ENCODE measurements at regions not wholly inside any gene's neighbourhood (a gene's known extent, or its start where the extent isn't known, plus 50 kb on each side); places are given as distances from the start of the nearest gene placed in this dataset.

DNA sequence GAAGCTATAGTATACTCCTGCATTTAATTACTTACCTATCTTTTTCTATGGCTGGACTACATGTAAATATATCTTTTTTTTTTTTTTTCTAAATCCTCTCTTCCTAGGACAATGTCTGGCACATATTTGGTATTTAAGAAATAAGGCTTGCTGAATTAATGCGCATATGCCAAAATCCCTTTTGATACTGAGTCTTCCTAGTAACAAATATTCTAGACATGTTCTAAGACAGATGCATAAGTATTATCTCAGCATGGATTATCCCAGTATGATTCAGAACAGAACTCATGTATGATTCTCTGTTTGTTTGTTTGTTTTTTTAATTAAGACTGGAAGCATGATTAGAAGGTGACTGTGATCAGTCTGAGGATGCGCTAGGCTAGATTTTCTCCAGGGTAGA, 249.8 kb upstream of the ZNF717 start:
- TF ChIP-seq, protein P1, sequence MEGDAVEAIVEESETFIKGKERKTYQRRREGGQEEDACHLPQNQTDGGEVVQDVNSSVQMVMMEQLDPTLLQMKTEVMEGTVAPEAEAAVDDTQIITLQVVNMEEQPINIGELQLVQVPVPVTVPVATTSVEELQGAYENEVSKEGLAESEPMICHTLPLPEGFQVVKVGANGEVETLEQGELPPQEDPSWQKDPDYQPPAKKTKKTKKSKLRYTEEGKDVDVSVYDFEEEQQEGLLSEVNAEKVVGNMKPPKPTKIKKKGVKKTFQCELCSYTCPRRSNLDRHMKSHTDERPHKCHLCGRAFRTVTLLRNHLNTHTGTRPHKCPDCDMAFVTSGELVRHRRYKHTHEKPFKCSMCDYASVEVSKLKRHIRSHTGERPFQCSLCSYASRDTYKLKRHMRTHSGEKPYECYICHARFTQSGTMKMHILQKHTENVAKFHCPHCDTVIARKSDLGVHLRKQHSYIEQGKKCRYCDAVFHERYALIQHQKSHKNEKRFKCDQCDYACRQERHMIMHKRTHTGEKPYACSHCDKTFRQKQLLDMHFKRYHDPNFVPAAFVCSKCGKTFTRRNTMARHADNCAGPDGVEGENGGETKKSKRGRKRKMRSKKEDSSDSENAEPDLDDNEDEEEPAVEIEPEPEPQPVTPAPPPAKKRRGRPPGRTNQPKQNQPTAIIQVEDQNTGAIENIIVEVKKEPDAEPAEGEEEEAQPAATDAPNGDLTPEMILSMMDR (IDR thresholded peaks at IDR 0.05): no peak
- TF ChIP-seq POLR2AphosphoS5 (IDR thresholded peaks at IDR 0.05; ENCODE audit: low read depth, low read length): no peak
- TF ChIP-seq SIN3A (IDR thresholded peaks at IDR 0.05; ENCODE audit: borderline replicate concordance, insufficient read depth, low read depth, low read length): no peak

All from Panc1 (cell line).